PC-3 (cell line): ENCODE measurements at regions not wholly inside any gene's neighbourhood (a gene's known extent, or its start where the extent isn't known, plus 50 kb on each side); places are given as distances from the start of the nearest gene placed in this dataset.
"Not testable (repeated sequence)": the region's sequence is repeated elsewhere in the genome, so short reads cannot be mapped to it uniquely, and the experiment has no call there.

Experiments
- EZH2 ChIP-seq: fragments of 300-600 bp; sonication (generic); IDR thresholded peaks from one replicate; pipeline ENCODE4 v1.6.1; 2017; ENCODE audit warnings: antibody characterized with exemption, mild to moderate bottlenecking, low read length; ENCODE audit not compliant: unreplicated experiment
- EZH2phosphoT487 ChIP-seq: fragments of 300-600 bp; sonication (generic); IDR thresholded peaks from 2 replicates; pipeline ENCODE4 v1.6.1; 2018; ENCODE audit warnings: mild to moderate bottlenecking, antibody characterized with exemption, low read length, borderline replicate concordance
- TF ChIP-seq, protein P1 (sequence below): fragments of 300-600 bp; sonication (generic); conservative IDR thresholded peaks from 2 replicates; pipeline ENCODE4 v1.5.1; 2017; ENCODE audit warnings: antibody characterized with exemption, low read depth, mild to moderate bottlenecking, low read length

DNA sequence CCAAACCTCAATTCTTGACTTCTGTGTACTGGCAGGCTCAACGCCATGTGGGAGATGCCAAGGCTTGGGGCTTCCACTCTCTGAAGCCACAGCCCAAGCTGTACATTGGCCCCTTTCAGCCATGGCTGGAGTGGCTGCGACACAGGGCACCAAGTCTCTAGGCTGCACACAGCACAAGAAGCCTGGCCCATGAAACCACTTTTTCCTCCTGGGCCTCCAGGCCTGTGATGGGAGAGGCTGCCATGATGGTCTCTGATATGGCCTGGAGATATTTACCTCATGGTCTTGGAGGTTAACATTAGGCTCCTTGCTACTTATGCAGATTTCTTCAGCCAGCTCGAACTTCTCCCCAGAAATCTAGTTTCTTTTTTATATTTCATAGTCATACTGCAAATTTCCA lies 724.1 kb downstream of the RNF144A start:
- TF ChIP-seq EZH2, EZH2phosphoT487: not testable (repeated sequence)
- TF ChIP-seq, protein P1, sequence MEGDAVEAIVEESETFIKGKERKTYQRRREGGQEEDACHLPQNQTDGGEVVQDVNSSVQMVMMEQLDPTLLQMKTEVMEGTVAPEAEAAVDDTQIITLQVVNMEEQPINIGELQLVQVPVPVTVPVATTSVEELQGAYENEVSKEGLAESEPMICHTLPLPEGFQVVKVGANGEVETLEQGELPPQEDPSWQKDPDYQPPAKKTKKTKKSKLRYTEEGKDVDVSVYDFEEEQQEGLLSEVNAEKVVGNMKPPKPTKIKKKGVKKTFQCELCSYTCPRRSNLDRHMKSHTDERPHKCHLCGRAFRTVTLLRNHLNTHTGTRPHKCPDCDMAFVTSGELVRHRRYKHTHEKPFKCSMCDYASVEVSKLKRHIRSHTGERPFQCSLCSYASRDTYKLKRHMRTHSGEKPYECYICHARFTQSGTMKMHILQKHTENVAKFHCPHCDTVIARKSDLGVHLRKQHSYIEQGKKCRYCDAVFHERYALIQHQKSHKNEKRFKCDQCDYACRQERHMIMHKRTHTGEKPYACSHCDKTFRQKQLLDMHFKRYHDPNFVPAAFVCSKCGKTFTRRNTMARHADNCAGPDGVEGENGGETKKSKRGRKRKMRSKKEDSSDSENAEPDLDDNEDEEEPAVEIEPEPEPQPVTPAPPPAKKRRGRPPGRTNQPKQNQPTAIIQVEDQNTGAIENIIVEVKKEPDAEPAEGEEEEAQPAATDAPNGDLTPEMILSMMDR, result not testable (repeated sequence)
